GM21367 (cell line): ENCODE measurements at regions not wholly inside any gene's neighbourhood (a gene's known extent, or its start where the extent isn't known, plus 50 kb on each side); places are given as distances from the start of the nearest gene placed in this dataset.
"Not testable (repeated sequence)": the region's sequence is repeated elsewhere in the genome, so short reads cannot be mapped to it uniquely, and the experiment has no call there.

ENCODE experiments used
- ATAC-seq: cut with Tn5 transposase; IDR thresholded peaks from one replicate; pipeline ENCODE4 v1.9.1; 2021; ENCODE audit not compliant: unreplicated experiment

- no peak for ATAC-seq
Observed at GRCh38 chr18:24616653-24617052, 156.2 kb downstream of the HRH4 start.

- not testable (repeated sequence) for ATAC-seq
Observed at GRCh38 chr18:24624421-24624820, 164.0 kb downstream of the HRH4 start.

GRCh38 chr18:24627644-24628315, 167.3 kb downstream of the HRH4 start:
- ATAC-seq: no peak

GRCh38 chr18:24628326-24628725, 167.9 kb downstream of the HRH4 start:
- ATAC-seq: no peak

- ATAC-seq: no peak
Observed at GRCh38 chr18:24629921-24630320, 169.5 kb downstream of the HRH4 start.

GRCh38 chr18:24630346-24630880, 170.0 kb downstream of the HRH4 start:
- ATAC-seq: no peak

- no peak for ATAC-seq
Observed at GRCh38 chr18:24631243-24632025, 171.0 kb downstream of the HRH4 start.

- no peak for ATAC-seq
Observed at GRCh38 chr18:24632158-24632988, 171.9 kb downstream of the HRH4 start.

GRCh38 chr18:24633121-24633520, 172.7 kb downstream of the HRH4 start:
- ATAC-seq: no peak

- ATAC-seq: no peak
Observed at GRCh38 chr18:24649571-24649970, 189.1 kb downstream of the HRH4 start.

GRCh38 chr18:24651434-24651833, 191.0 kb downstream of the HRH4 start:
- ATAC-seq: no peak

- no peak for ATAC-seq
Observed at GRCh38 chr18:24656050-24656449, 195.6 kb downstream of the HRH4 start.

- no peak for ATAC-seq
Observed at GRCh38 chr18:24656551-24657443, 196.4 kb downstream of the HRH4 start.

GRCh38 chr18:24657444-24657842, 197.0 kb downstream of the HRH4 start:
- ATAC-seq: no peak

GRCh38 chr18:24658302-24658701, 197.9 kb downstream of the HRH4 start:
- no peak for ATAC-seq

- no peak for ATAC-seq
Observed at GRCh38 chr18:24659827-24660720, 199.6 kb downstream of the HRH4 start.

- no peak for ATAC-seq
Observed at GRCh38 chr18:24660956-24661355, 200.5 kb downstream of the HRH4 start.

- no peak for ATAC-seq
Observed at GRCh38 chr18:24662412-24662821, 202.0 kb downstream of the HRH4 start.

GRCh38 chr18:24663026-24663425, 202.6 kb downstream of the HRH4 start:
- ATAC-seq: no peak
